HG03460 (cell line): ENCODE measurements at regions not wholly inside any gene's neighbourhood (a gene's known extent, or its start where the extent isn't known, plus 50 kb on each side); places are given as distances from the start of the nearest gene placed in this dataset.
"Not testable (repeated sequence)": the region's sequence is repeated elsewhere in the genome, so short reads cannot be mapped to it uniquely, and the experiment has no call there.

Experiments
- ATAC-seq: cut with Tn5 transposase; IDR thresholded peaks from one replicate; pipeline ENCODE4 v1.9.1; 2021; ENCODE audit not compliant: unreplicated experiment

GRCh38 chr11:80330264-80330663 is 889.4 kb upstream of the TENM4 start:
- ATAC-seq = no peak

DNA sequence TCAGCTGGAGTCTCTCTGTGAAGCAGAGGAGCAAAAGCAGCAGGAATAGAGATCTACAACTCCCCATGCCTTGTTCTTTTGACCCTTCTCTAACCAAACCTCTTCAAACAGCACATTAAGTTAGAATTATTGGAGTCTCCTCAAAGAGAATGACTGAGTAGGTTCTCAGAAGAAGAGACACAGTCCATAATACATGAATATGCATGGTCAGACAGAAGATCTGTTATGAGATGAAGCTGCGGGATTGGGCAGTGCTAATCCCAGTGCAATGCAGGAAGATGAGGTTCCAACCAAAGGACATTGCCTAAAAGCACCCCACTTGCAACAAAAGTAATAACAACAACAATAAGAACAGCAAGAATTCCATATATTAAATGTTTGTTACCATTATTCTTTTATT is 887.9 kb upstream of the TENM4 start:
- ATAC-seq = no peak

DNA sequence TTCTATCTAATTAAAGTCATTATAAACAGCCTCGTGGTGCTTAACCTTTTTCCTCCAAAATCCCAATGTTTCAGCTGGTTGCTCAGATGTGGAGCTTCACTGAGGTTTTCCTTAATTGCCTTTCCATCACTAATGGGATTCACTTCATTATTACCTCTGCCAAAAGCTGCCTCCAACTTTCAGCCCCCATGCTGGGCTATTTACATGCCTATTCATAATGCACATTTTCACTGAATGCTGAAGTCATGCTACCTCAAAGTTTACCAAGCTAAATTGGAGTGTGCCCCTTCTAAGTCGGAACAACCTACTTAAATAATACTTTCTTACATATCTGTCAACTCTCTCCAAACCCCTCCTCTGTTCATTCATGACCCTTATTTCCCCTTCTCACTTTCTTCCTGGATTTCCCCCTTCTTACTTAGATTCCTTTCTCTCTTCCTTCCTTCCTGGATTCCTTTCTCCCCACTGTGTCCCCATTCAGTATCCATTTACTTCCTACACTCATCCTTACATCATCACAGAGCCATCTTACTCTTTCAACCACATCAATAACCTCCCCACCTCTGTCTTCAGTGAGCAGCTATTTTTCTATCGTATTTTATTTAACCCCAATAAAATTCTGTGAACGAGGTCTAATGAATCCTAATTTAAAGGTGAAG is 887.3 kb upstream of the TENM4 start:
- ATAC-seq = no peak

DNA sequence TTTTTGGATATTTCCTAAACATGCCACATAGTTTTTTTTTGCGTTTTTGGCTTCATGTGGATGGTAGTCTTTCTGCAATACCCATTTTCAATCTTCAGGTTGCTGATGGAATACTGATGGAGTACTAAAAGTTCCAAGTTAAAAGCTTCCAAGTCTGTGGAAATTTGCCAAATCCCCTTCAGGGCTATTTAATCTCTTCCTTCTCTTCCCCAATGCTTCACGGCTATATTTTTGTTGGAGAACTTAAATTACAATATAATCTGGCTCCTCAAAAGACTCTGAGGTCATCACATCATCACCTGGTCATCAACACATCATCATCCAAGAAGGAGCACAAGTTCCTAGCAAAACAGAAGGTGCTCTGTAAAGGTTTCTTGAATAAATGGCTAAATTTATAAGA is 881.0 kb upstream of the TENM4 start:
- no peak for ATAC-seq

DNA sequence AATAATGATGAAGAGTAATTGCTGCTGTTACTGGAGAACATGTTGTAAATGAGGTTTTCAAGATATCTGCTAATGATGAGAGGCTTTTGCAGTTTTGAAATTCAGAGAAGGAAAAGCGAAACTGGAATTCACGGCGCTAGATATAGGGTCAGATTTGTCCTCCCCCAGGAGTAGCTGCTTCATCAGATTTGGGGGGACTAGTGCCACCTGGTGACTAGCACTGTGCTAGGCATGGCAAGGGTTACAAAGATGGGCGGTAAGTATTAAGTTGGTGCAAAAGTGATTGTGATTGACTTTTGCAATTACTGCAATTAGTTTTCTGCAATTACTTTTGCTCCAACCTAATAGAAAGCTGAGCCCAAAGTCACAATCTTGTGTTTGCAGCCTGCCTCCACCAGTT is 879.9 kb upstream of the TENM4 start:
- ATAC-seq = no peak

DNA sequence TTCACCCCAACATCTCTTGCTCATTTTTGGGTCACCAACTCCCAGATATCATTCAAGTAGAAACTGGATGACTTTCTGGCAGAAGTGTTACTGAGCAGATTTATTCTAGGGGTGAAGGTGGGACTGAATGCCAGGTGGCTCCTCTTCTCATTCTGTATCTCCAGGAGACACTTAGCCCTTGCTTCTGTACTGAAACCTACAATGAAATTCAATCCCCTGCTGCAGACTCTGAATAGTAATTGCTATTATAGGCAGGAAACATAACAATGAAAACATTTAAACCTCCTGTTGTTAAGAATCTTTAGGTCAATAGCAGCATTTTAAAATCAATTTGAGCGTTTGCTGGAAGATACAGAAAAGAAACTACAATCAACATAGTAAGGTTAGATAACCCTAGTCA is 879.4 kb upstream of the TENM4 start:
- ATAC-seq = no peak

DNA sequence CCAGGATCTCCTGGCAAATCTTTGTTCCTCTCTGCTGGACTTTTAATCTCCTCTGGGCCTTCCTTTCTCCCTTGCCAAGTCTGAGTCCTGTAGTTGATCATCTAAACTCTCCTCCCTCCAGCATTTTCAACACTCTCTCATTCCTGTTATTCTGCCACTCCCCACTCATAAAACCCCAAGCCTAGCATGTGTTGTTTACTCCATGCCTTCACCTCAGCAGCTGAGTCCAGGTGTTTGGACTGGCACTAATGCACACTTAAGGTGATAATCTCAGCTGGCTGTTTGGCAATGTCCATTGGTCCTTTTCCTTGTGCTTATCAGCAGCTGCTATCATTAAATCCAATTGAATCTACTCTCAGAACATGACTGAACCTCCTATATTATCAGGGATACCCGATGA is 876.8 kb upstream of the TENM4 start:
- ATAC-seq = no peak

DNA sequence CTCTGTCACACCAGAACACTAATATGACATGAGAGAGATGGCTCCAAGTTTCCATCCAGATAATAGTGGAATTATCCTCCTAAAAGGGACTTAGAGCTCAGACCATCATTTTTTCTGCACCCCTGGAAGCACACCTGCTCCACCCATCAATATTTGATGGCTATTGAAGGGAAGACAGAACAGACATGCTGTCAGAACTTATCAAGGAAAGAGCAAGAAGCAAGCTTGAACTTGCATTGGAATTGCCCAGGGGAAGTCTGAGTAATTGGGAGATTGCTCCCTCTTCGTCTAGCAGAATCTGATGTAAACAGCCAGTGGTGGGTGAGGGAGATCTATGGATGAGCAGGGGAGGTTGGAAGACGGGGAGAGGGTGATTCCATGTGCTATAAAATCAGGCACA is 874.4 kb upstream of the TENM4 start:
- ATAC-seq = no peak

GRCh38 chr11:80309301-80309700 is 868.5 kb upstream of the TENM4 start:
- no peak for ATAC-seq

- ATAC-seq = no peak
These were observed 866.8 kb upstream of the TENM4 start for GRCh38 chr11:80307676-80308075.

GRCh38 chr11:80297858-80298632 is 857.2 kb upstream of the TENM4 start:
- no peak for ATAC-seq

DNA sequence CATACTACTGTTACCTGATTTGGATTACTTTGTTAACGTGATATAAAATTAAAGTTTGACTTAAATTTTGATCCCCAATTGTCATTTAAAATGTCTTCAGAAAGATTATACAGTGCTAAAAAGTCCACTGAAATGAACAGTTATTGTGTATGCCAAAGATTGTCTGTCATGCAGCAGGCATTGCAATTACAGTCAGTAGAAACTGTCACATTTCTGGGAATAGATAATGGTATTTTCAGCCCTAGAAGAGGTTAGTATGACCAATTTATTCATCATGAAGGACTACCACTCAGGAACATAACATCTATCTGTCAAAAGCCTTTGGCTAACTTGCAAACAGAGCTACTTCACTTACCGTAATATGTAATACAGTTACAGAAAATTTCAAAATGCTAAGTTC is 852.5 kb upstream of the TENM4 start:
- no peak for ATAC-seq

DNA sequence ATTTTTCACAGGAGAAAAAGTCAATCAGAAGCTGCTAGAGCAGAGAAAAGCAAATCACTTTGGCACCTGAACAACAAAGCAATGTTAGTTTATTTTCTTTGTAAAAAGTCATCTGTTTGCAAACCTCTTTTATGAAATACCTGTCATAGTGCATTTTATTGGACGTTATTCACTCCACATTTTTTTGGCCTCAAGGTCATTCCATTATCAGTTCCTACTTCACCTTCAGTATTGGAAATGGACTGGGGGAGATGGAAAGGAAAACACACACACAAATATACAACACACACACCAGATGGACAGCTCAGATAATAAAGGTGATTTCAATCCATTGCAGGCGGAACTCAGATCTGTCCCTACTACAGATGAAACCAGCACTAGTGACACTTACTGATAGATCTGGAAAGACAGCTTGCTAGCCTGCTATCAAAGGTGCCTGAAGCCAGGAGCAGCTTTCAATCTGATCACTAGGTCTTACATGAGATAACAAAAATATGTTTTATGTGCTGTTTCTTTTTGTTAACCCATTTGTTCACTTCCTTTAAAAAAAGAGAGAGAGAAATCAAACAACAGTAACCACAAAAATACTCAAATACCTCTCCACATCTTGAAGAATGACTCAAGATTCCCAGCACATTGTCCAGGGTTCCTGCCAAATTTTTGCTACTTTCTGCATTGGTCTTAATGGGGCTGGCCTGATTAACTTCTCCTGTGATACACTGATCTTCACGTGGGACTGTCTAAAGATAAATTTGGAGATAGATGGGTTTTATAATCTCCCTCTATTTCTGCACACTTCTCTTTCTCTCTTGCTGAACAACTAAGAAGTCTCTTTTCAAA is 844.3 kb upstream of the TENM4 start:
- no peak for ATAC-seq

GRCh38 chr11:80282643-80283042 is 841.8 kb upstream of the TENM4 start:
- no peak for ATAC-seq

DNA sequence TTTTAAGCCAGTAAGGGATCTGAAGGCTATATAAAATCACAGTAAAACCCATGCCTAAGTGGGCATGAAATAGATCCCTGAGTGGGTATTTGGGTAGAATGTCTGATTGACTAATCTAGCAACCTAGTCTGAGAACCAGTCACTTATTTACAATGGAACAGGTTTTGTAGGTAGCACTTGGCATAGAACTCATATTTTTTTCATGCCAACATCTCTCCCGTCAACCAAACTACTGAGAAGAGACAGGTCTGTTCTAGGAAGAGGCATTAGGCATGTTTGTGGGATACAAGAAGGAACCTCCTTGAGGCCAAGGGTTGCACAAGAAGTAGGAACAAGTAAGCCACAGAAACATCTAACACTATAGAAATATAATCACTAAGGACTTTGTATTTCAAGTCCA is 840.4 kb upstream of the TENM4 start:
- ATAC-seq = no peak

DNA sequence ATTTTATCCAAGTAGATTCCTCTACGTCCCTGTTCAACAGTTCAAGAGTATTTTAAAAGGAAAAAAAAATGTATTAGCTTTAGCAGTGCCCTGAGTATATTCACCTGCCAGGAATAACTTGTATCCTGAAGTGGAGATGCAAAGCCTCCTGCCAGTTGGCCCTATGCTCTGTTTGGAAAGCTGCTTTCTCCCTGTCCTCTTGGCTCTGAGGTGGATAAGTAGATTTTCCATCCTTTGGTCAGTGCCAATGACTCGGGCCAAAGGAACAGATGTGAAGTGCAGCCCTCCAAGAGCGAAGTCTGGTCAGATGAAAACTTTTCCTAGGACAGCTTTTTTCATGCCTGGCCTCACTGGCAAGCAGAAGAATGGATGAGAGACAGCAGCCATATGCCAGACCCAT is 839.9 kb upstream of the TENM4 start:
- ATAC-seq = no peak

DNA sequence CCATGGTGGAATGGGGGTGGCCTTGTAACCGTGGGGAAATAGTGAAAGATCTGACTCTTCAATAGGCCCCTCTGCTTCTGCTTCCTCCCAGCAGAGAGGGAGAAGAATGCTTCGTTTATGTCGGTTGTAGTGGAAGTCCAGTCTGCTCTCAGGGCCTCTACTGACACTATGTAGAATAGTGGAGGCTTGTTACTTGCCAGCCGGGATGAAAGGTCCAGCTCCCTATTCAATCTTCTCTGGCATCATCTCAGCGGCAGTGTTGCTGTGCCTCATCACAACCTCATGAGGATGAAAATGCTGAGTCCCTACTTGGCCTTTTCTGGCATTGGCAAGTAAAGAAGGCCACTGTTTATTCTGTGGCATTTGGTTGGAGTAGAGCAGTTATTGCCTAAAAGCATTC is 820.9 kb upstream of the TENM4 start:
- ATAC-seq = no peak

- not testable (repeated sequence) for ATAC-seq
These were observed 816.6 kb upstream of the TENM4 start for GRCh38 chr11:80257319-80258015.

GRCh38 chr11:80255021-80255420 is 814.2 kb upstream of the TENM4 start:
- no peak for ATAC-seq

DNA sequence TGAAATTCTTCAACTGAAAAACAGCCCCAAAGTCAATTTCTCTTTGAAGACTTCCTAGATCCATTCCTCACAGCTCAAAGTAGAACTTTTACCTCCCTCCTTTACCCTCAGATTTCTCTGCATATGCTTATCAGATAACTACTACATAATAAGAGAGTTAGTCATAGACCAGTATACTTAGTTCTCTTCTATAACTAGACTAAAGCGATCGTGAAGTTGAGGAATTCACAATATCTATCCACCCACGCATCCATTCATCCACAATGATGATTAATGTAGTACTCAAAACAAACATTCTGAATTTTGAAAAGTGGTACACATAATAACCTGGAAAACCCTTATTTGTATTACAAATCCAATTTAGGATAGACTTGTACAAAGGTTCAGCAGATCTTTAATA is 800.9 kb upstream of the TENM4 start:
- ATAC-seq = no peak

GRCh38 chr11:80240245-80240644 is 799.4 kb upstream of the TENM4 start:
- no peak for ATAC-seq
